NCI-H187 treated with DMSO at 0.1 percent for 48 hours (cell line): ENCODE measurements at regions not wholly inside any gene's neighbourhood (a gene's known extent, or its start where the extent isn't known, plus 50 kb on each side); places are given as distances from the start of the nearest gene placed in this dataset.
"Not testable (repeated sequence)": the region's sequence is repeated elsewhere in the genome, so short reads cannot be mapped to it uniquely, and the experiment has no call there.

Source experiments
- DNase-seq: peaks from one replicate; lab custom pipeline; 2025; lab: John Stamatoyannopoulos, UW

GRCh38 chr13:99777873-99778272, 193.7 kb downstream of the ZIC5 start:
- no peak for DNase-seq

- no peak for DNase-seq
Observed at GRCh38 chr13:99774644-99775043, 196.9 kb downstream of the ZIC5 start.

- DNase-seq, result no peak
Observed at GRCh38 chr13:99768986-99769385, 202.6 kb downstream of the ZIC5 start.

GRCh38 chr13:99766641-99767045, 204.9 kb downstream of the ZIC5 start:
- no peak for DNase-seq

GRCh38 chr13:99765869-99766268, 205.7 kb downstream of the ZIC5 start:
- no peak for DNase-seq

GRCh38 chr13:99760456-99760855, 211.1 kb downstream of the ZIC5 start:
- DNase-seq, result no peak

- no peak for DNase-seq
Observed at GRCh38 chr13:99759163-99759552, 212.4 kb downstream of the ZIC5 start.

- no peak for DNase-seq
Observed at GRCh38 chr13:99758460-99759162, 213.0 kb downstream of the ZIC5 start.

- DNase-seq, result no peak
Observed at GRCh38 chr13:99757756-99758459, 213.7 kb downstream of the ZIC5 start.

GRCh38 chr13:99756281-99756680, 215.3 kb downstream of the ZIC5 start:
- no peak for DNase-seq

GRCh38 chr13:99754750-99755149, 216.8 kb downstream of the ZIC5 start:
- DNase-seq, result not testable (repeated sequence)

GRCh38 chr13:99752373-99752772, 219.2 kb downstream of the ZIC5 start:
- DNase-seq, result no peak

- DNase-seq, result no peak
Observed at GRCh38 chr13:99751517-99752199, 219.9 kb downstream of the ZIC5 start.

- DNase-seq, result no peak
Observed at GRCh38 chr13:99750951-99751350, 220.6 kb downstream of the ZIC5 start.

- DNase-seq, result no peak
Observed at GRCh38 chr13:99749271-99750019, 222.1 kb downstream of the ZIC5 start.

- DNase-seq, result no peak
Observed at GRCh38 chr13:99747403-99747710, 224.2 kb downstream of the ZIC5 start.

- DNase-seq, result no peak
Observed at GRCh38 chr13:99746637-99747402, 224.7 kb downstream of the ZIC5 start.

- peak; percentile 99 for DNase-seq
Observed at GRCh38 chr13:99743094-99743493, 228.5 kb downstream of the ZIC5 start.

- no peak for DNase-seq
Observed at GRCh38 chr13:99741960-99742359, 229.6 kb downstream of the ZIC5 start.

- DNase-seq, result no peak
Observed at GRCh38 chr13:99740251-99740979, 231.2 kb downstream of the ZIC5 start.

- no peak for DNase-seq
Observed at GRCh38 chr13:99738626-99739025, 232.9 kb downstream of the ZIC5 start.
